ENCODE measurements at regions not wholly inside any gene's neighbourhood (a gene's known extent, or its start where the extent isn't known, plus 50 kb on each side); places are given as distances from the start of the nearest gene placed in this dataset.

GRCh38 chr2:184314829-184315228, 283.5 kb upstream of the ZNF804A start:
- Histone ChIP-seq H3K27me3 (ENCODE audit: control insufficient read depth, extremely low read depth, insufficient read depth, low read length) (no peaks in the 10 kb centered on the region), H3K27ac (ENCODE audit: control insufficient read depth, insufficient read depth, low read length) (no peak overlapping the region), H3K79me2 (ENCODE audit: control insufficient read depth, insufficient read depth, low read length) (no peaks in the 10 kb centered on the region), H2AFZ (ENCODE audit: control insufficient read depth, low read length) (no peak overlapping the region), H3K9me3 (ENCODE audit: control insufficient read depth, low read depth, low read length) (no peaks in the 10 kb centered on the region), H3K36me3 (ENCODE audit: control insufficient read depth in 2 of 2, extremely low read depth in 1 of 2, insufficient read depth in 2 of 2, low read length in 2 of 2) (no peaks in the 10 kb centered on the region), H4K20me1 (ENCODE audit: control insufficient read depth, extremely low read depth, insufficient read depth, low read length) (no peaks in the 10 kb centered on the region), H3K4me1 (ENCODE audit: control insufficient read depth, extremely low read depth, insufficient read depth, low read length) (no peaks in the 10 kb centered on the region), H3K9ac (ENCODE audit: control insufficient read depth, extremely low read depth, insufficient read depth, low read length) (no peak overlapping the region), H3K4me2 (ENCODE audit: control insufficient read depth, extremely low read depth, insufficient read depth, low read depth, low read length) (no peak overlapping the region), H3K4me3 (ENCODE audit: control insufficient read depth in 2 of 3, extremely low read depth in 1 of 3, insufficient read depth in 2 of 3, low read depth in 1 of 3, low read length in 3 of 3) (no peak overlapping the region), H3K9me1 (ENCODE audit: control insufficient read depth, extremely low read depth, insufficient read depth, low read length) (no peaks in the 10 kb centered on the region)
- TF ChIP-seq, protein P1, sequence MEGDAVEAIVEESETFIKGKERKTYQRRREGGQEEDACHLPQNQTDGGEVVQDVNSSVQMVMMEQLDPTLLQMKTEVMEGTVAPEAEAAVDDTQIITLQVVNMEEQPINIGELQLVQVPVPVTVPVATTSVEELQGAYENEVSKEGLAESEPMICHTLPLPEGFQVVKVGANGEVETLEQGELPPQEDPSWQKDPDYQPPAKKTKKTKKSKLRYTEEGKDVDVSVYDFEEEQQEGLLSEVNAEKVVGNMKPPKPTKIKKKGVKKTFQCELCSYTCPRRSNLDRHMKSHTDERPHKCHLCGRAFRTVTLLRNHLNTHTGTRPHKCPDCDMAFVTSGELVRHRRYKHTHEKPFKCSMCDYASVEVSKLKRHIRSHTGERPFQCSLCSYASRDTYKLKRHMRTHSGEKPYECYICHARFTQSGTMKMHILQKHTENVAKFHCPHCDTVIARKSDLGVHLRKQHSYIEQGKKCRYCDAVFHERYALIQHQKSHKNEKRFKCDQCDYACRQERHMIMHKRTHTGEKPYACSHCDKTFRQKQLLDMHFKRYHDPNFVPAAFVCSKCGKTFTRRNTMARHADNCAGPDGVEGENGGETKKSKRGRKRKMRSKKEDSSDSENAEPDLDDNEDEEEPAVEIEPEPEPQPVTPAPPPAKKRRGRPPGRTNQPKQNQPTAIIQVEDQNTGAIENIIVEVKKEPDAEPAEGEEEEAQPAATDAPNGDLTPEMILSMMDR (optimal IDR thresholded peaks at IDR 0.05 in 1 of 3, IDR thresholded peaks at IDR 0.05 in 1 of 3, conservative IDR thresholded peaks at IDR 0.05 in 1 of 3; ENCODE audit: extremely low read depth in 1 of 3, insufficient read depth in 2 of 3, low read length in 3 of 3): no peak
- no peak for TF ChIP-seq EZH2 (IDR thresholded peaks at IDR 0.05; ENCODE audit: low read length)
- no peak for DNase-seq (ENCODE audit: low read depth, low spot score)
- no peak for FAIRE-seq
- dilution Hi-C loops (cut with MboI; ENCODE audit: extremely low pct_ligation_motif_present, low sequenced_read_pairs): no loop called here

DNA sequence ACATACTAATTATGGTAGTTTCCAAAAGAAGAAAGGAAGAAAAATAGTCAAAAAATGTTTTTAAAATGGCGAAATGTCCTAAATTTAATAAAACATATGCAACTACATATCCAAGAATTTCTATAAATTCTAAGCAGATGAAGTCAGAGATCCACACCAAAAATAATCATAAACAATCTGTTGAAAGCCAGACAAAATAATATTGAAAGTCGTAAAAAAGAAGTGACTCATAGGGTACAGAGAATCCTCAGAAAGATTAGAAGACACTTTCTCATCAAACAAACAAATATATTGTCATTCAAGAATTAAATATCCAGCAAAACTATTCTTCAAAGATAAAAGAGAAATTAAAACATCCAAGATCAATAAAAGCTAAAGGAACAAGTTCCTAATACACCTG, 281.4 kb upstream of the ZNF804A start:
- no peaks in the 10 kb centered on the region for H4K20me1 ChIP-seq (ENCODE audit: control insufficient read depth, extremely low read depth, insufficient read depth, low read length)
- no peak overlapping the region for H2AFZ ChIP-seq (ENCODE audit: control insufficient read depth, low read length)
- no peak overlapping the region for H3K4me2 ChIP-seq (ENCODE audit: control insufficient read depth, extremely low read depth, insufficient read depth, low read depth, low read length)
- H3K27me3 ChIP-seq (ENCODE audit: control insufficient read depth, extremely low read depth, insufficient read depth, low read length): no peaks in the 10 kb centered on the region
- DNase-seq (ENCODE audit: low read depth, low spot score) (no peak), FAIRE-seq (no peak)
- H3K4me3 ChIP-seq (ENCODE audit: control insufficient read depth in 2 of 3, extremely low read depth in 1 of 3, insufficient read depth in 2 of 3, low read depth in 1 of 3, low read length in 3 of 3): no peak overlapping the region
- TF ChIP-seq, protein P1 (optimal IDR thresholded peaks at IDR 0.05 in 1 of 3, IDR thresholded peaks at IDR 0.05 in 1 of 3, conservative IDR thresholded peaks at IDR 0.05 in 1 of 3; ENCODE audit: extremely low read depth in 1 of 3, insufficient read depth in 2 of 3, low read length in 3 of 3): no peak
- no peak for TF ChIP-seq EZH2 (IDR thresholded peaks at IDR 0.05; ENCODE audit: low read length)
- H3K9me3 ChIP-seq (ENCODE audit: control insufficient read depth, low read depth, low read length): no peaks in the 10 kb centered on the region
- H3K9me1 ChIP-seq (ENCODE audit: control insufficient read depth, extremely low read depth, insufficient read depth, low read length): no peaks in the 10 kb centered on the region
- H3K36me3 ChIP-seq (ENCODE audit: control insufficient read depth in 2 of 2, extremely low read depth in 1 of 2, insufficient read depth in 2 of 2, low read length in 2 of 2): no peaks in the 10 kb centered on the region
- no peak overlapping the region for H3K27ac ChIP-seq (ENCODE audit: control insufficient read depth, insufficient read depth, low read length)
- H3K79me2 ChIP-seq (ENCODE audit: control insufficient read depth, insufficient read depth, low read length): no peaks in the 10 kb centered on the region
- H3K9ac ChIP-seq (ENCODE audit: control insufficient read depth, extremely low read depth, insufficient read depth, low read length): no peak overlapping the region
- dilution Hi-C loops (cut with MboI; ENCODE audit: extremely low pct_ligation_motif_present, low sequenced_read_pairs): no loop called here
- H3K4me1 ChIP-seq (ENCODE audit: control insufficient read depth, extremely low read depth, insufficient read depth, low read length): no peaks in the 10 kb centered on the region

All from keratinocyte (primary cell).